CD4-positive, alpha-beta T cell (primary cell): ENCODE measurements at regions not wholly inside any gene's neighbourhood (a gene's known extent, or its start where the extent isn't known, plus 50 kb on each side); places are given as distances from the start of the nearest gene placed in this dataset.

Experiments
- ATAC-seq: fragments of 200-7000 bp; cut with Tn5 transposase; one replicate; pipeline ENCODE4 v1.10.0; 2022; ENCODE audit warnings: mild to moderate bottlenecking; ENCODE audit not compliant: poor library complexity
- CTCF ChIA-PET: fragments of 350-600 bp; sonication (Branson Sonifier 250); formaldehyde crosslinking; loops from one replicate; lab custom pipeline; 2021; ENCODE audit warnings: antibody characterized with exemption, inconsistent platforms; lab: Charles Lee
- POLR2A ChIA-PET: fragments of 350-600 bp; sonication (Branson Sonifier 250); formaldehyde crosslinking; loops from one replicate; lab custom pipeline; 2021; ENCODE audit warnings: antibody characterized with exemption, inconsistent platforms; lab: Charles Lee
- DNase-seq, 14 experiments: peaks; one replicate each; pipeline ENCODE4 v3.0.0-alpha.2; 2013 to 2020; ENCODE audit warnings: mixed read lengths in 2 of 14
- H3K27ac ChIP-seq, 2 donors: one replicate each; pipeline versions ENCODE4 v1.5.1 to v1.7.0; 2013; ENCODE audit warnings: low read length in 2 of 2, low read depth in 1 of 2, mild to moderate bottlenecking in 1 of 2
- H3K27me3 ChIP-seq, 2 experiments: 1 replicate in 1 of 2; 2 replicates in 1 of 2; pipeline versions ENCODE4 v1.6.1 to v1.7.0; 2013; ENCODE audit warnings: low read length in 2 of 2, control low read depth in 1 of 2, mild to moderate bottlenecking in 1 of 2, moderate library complexity in 1 of 2; ENCODE audit not compliant: insufficient read depth in 2 of 2, control insufficient read depth in 1 of 2
- H3K36me3 ChIP-seq: one replicate; pipeline ENCODE4 v1.6.1; 2013; ENCODE audit warnings: low read length, control low read depth; ENCODE audit not compliant: insufficient read depth
- H3K4me1 ChIP-seq: one replicate; pipeline ENCODE4 v1.6.1; 2013; ENCODE audit warnings: low read length, control low read depth; ENCODE audit not compliant: insufficient read depth
- H3K4me3 ChIP-seq: one replicate; pipeline ENCODE4 v1.5.1; 2013; ENCODE audit warnings: mild to moderate bottlenecking, low read length, moderate library complexity
- H3K9me3 ChIP-seq, 2 experiments: 1 replicate in 1 of 2; 2 replicates in 1 of 2; pipeline versions ENCODE4 v1.6.1 to v1.7.0; 2013; ENCODE audit warnings: low read length in 2 of 2, mild to moderate bottlenecking in 2 of 2, control low read depth in 1 of 2, moderate library complexity in 1 of 2; ENCODE audit not compliant: control insufficient read depth in 1 of 2, insufficient read depth in 1 of 2
- H3K27ac Mint-ChIP-seq: one replicate; pipeline ENCODE4 v1.8.0; 2020; ENCODE audit warnings: mixed read lengths
- H3K27me3 Mint-ChIP-seq: one replicate; pipeline ENCODE4 v1.8.0; 2021; ENCODE audit warnings: mixed read lengths
- H3K36me3 Mint-ChIP-seq: one replicate; pipeline ENCODE4 v1.8.0; 2021; ENCODE audit warnings: low read depth, mixed read lengths
- H3K4me1 Mint-ChIP-seq: one replicate; pipeline ENCODE4 v1.8.0; 2021; ENCODE audit warnings: low read depth, mixed read lengths
- H3K4me3 Mint-ChIP-seq: one replicate; pipeline ENCODE4 v1.8.0; 2020; ENCODE audit warnings: mild to moderate bottlenecking, mixed read lengths
- H3K9me3 Mint-ChIP-seq: one replicate; pipeline ENCODE4 v1.8.0; 2020; ENCODE audit warnings: mixed read lengths
- CTCF ChIP-seq: fragments of 200-600 bp; IDR thresholded peaks from one replicate; pipeline ENCODE4 v1.8.0; 2022; ENCODE audit warnings: antibody characterized with exemption, mild to moderate bottlenecking
- intact Hi-C, 2 experiments: fragments of 100-400 bp; cut with DNase I in 1 of 2; cut with micrococcal nuclease in 1 of 2; formaldehyde crosslinking; loops; one replicate each; pipeline versions ENCODE4 v1.15.1 to v1.9.0; 2023 to 2025; cut with DNase I, micrococcal nuclease

- no peak for DNase-seq
- no peak for ATAC-seq
- Mint-ChIP-seq H3K27me3 (peaks cover 46% of the 10 kb centered on the region), H3K4me1 (peaks cover 6% of the 10 kb centered on the region), H3K36me3 (no peaks in the 10 kb centered on the region), H3K27ac (no peak overlapping the region), H3K9me3 (no peaks in the 10 kb centered on the region), H3K4me3 (no peak overlapping the region)
- intact Hi-C loops: no loop called here
- Histone ChIP-seq H3K27me3 (peaks cover 20 to 24% of the 10 kb centered on the region in 2 experiments), H3K4me3 (no peak overlapping the region), H3K4me1 (peaks cover 11% of the 10 kb centered on the region), H3K9me3 (peaks cover 0 to 9% of the 10 kb centered on the region in 2 experiments), H3K36me3 (no peaks in the 10 kb centered on the region), H3K27ac (no peak overlapping the region)
- CTCF ChIA-PET: no interaction called here
- no peak for TF ChIP-seq CTCF
- POLR2A ChIA-PET: no interaction called here
Observed at GRCh38 chr16:85231959-85232358, 119.7 kb upstream of the CIBAR2 start.

- Histone ChIP-seq H3K36me3 (no peaks in the 10 kb centered on the region), H3K27ac (no peak overlapping the region), H3K4me3 (no peak overlapping the region), H3K4me1 (peaks cover 11% of the 10 kb centered on the region), H3K27me3 (peaks cover 22 to 28% of the 10 kb centered on the region in 2 experiments), H3K9me3 (peaks cover 0 to 9% of the 10 kb centered on the region in 2 experiments)
- ATAC-seq (no peak), DNase-seq (no peak)
- no peak for TF ChIP-seq CTCF
- Mint-ChIP-seq H3K36me3 (no peaks in the 10 kb centered on the region), H3K9me3 (no peaks in the 10 kb centered on the region), H3K4me3 (no peak overlapping the region), H3K4me1 (peaks cover 6% of the 10 kb centered on the region), H3K27ac (no peak overlapping the region), H3K27me3 (peaks cover 47% of the 10 kb centered on the region)
- POLR2A ChIA-PET: no interaction called here
- intact Hi-C loops: no loop called here
- CTCF ChIA-PET: no interaction called here
Observed at GRCh38 chr16:85232369-85233142, 120.3 kb upstream of the CIBAR2 start.

- Histone ChIP-seq H3K27ac (no peak overlapping the region), H3K9me3 (peaks cover 0 to 9% of the 10 kb centered on the region in 2 experiments), H3K27me3 (peaks cover 27 to 28% of the 10 kb centered on the region in 2 experiments), H3K4me1 (peaks cover 11% of the 10 kb centered on the region), H3K36me3 (no peaks in the 10 kb centered on the region), H3K4me3 (no peak overlapping the region)
- ChIA-PET CTCF (no interaction called here), POLR2A (no interaction called here)
- H3K4me3 Mint-ChIP-seq: no peak overlapping the region
- no peaks in the 10 kb centered on the region for H3K9me3 Mint-ChIP-seq
- no peaks in the 10 kb centered on the region for H3K36me3 Mint-ChIP-seq
- peaks cover 49% of the 10 kb centered on the region for H3K27me3 Mint-ChIP-seq
- no peak for DNase-seq
- TF ChIP-seq CTCF: no peak
- H3K27ac Mint-ChIP-seq: no peak overlapping the region
- no peak for ATAC-seq
- intact Hi-C loops: no loop called here
- peaks cover 6% of the 10 kb centered on the region for H3K4me1 Mint-ChIP-seq
Observed at GRCh38 chr16:85233516-85233915, 121.2 kb upstream of the CIBAR2 start.
